ENCODE measurements at regions not wholly inside any gene's neighbourhood (a gene's known extent, or its start where the extent isn't known, plus 50 kb on each side); places are given as distances from the start of the nearest gene placed in this dataset.

DNA sequence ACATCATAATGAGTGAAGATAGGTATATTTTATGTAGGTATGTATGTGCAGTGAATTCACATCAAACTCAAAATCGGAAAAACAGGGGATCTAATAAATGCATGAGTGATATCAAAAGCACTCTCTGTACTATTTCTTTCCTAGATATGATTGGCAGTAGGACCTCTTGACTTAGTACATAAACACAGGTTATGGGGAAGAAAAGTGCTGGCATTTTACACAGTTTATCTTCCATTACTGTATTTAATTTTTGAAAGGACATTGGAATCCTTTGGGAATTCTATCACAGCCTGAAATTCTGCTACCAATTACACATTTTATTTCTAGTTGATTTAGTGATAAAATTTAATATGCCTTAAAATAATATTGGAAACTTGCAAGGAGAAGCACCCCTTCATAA, 470.5 kb upstream of the ONECUT1 start:
- Mint-ChIP-seq H3K27me3 (no peaks in the 10 kb centered on the region), H3K4me3 (no peak overlapping the region), H3K4me1 (ENCODE audit: low read depth) (no peaks in the 10 kb centered on the region), H3K9me3 (no peaks in the 10 kb centered on the region), H3K36me3 (no peaks in the 10 kb centered on the region), H3K27ac (no peak overlapping the region)
- no peak for DNase-seq
- POLR2A ChIA-PET: no interaction called here
- intact Hi-C loops (cut with micrococcal nuclease): no loop called here
- CTCF ChIA-PET: no interaction called here

GRCh38 chr15:53256457-53256856, 466.3 kb upstream of the ONECUT1 start:
- H3K9me3 Mint-ChIP-seq: no peaks in the 10 kb centered on the region
- intact Hi-C loops (cut with micrococcal nuclease): no loop called here
- no peak overlapping the region for H3K27ac Mint-ChIP-seq
- POLR2A ChIA-PET: no interaction called here
- no peaks in the 10 kb centered on the region for H3K4me1 Mint-ChIP-seq (ENCODE audit: low read depth)
- peaks cover 1% of the 10 kb centered on the region for H3K27me3 Mint-ChIP-seq
- DNase-seq: no peak
- H3K36me3 Mint-ChIP-seq: no peaks in the 10 kb centered on the region
- CTCF ChIA-PET: no interaction called here
- H3K4me3 Mint-ChIP-seq: no peak overlapping the region

- no peaks in the 10 kb centered on the region for H3K4me1 Mint-ChIP-seq (ENCODE audit: low read depth)
- CTCF ChIA-PET: no interaction called here
- no peak for DNase-seq
These were observed 465.9 kb upstream of the ONECUT1 start for GRCh38 chr15:53256043-53256442.

DNA sequence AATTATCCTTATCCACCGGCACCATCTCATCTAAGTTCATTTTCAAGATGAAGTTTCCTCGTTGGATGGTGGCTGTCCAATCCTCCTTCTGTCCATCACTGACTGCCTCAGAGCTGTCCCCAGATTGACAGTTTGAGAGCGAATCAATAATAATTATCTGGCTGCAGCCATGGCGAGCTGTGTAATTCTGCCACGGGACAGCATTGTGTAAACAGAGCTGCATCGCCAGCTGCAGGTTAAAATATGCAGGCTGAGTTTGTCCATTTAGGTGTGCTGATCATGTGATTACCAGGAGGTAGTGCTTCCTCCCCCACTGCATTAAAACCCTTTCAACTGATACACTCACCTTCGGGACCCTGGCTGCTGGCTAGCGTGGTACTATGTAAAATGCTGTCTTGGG, 461.9 kb upstream of the ONECUT1 start:
- H3K27me3 Mint-ChIP-seq: peaks cover 1% of the 10 kb centered on the region
- H3K27ac Mint-ChIP-seq: no peak overlapping the region
- no peaks in the 10 kb centered on the region for H3K4me1 Mint-ChIP-seq (ENCODE audit: low read depth)
- ChIA-PET POLR2A (no interaction called here), CTCF (no interaction called here)
- H3K36me3 Mint-ChIP-seq: no peaks in the 10 kb centered on the region
- intact Hi-C loops (cut with micrococcal nuclease): no loop called here
- no peaks in the 10 kb centered on the region for H3K9me3 Mint-ChIP-seq
- H3K4me3 Mint-ChIP-seq: no peak overlapping the region
- DNase-seq: no peak

More at GRCh38 chr15:53256043-53256442, 465.9 kb upstream of the ONECUT1 start:
- intact Hi-C loops (cut with micrococcal nuclease): no loop called here
- H3K36me3 Mint-ChIP-seq: no peaks in the 10 kb centered on the region
- peaks cover 1% of the 10 kb centered on the region for H3K27me3 Mint-ChIP-seq
- H3K27ac Mint-ChIP-seq: no peak overlapping the region
- no peak overlapping the region for H3K4me3 Mint-ChIP-seq
- H3K9me3 Mint-ChIP-seq: no peaks in the 10 kb centered on the region
- POLR2A ChIA-PET: no interaction called here

DNA sequence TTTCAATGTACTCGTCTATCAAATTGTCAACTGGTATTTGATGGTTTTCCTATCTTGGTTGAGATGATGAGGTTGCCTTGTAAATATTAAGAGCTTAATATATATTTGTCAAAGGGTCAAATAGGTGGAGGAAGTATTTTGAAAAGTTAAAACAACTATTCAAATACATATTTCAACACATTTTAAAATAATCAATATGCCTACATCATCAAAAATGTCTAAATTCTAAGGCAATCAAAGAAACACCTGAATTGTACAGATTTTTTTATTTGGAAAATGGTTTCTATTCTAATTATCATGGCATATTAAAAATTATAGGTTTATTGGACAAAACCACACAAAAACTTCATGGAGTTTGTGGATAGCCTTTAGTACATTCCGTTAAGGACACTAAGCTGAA, 461.4 kb upstream of the ONECUT1 start:
- ChIA-PET CTCF (no interaction called here), POLR2A (no interaction called here)
- no peak overlapping the region for H3K4me3 Mint-ChIP-seq
- H3K27me3 Mint-ChIP-seq: peaks cover 1% of the 10 kb centered on the region
- intact Hi-C loops (cut with micrococcal nuclease): no loop called here
- DNase-seq: no peak
- no peaks in the 10 kb centered on the region for H3K9me3 Mint-ChIP-seq
- no peak overlapping the region for H3K27ac Mint-ChIP-seq
- H3K4me1 Mint-ChIP-seq (ENCODE audit: low read depth): no peaks in the 10 kb centered on the region
- H3K36me3 Mint-ChIP-seq: no peaks in the 10 kb centered on the region

DNA sequence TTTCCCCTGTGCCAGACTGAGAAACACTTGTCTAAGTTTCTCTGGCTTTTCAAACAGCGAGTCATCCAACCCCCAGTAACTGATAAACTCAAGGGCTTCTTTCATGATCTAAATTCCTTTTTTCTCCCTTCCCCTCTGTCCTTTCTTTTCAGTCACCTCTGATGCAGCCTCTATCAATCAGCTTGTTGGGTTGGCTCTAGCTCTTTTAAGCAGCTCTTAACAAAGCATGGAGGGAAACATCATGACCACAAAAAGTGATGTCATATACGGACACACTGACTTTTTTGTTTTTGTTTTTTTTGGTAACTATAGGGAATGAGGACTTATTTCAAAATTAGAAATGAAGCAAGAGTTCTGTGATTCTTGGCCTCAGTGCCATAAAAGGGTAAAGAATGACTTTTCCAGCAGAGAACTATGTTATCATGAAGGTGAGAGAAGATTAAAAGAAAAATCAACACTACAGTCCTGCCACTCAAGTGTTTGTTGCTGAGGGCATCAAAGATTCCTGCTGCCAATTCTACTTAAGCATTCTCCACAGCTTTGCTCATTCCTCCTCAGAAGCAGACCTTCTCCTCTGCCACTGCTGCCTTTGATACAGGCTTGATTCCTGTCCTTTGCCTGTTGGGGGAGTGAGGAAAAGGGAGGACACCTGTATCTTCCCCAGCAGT, 457.0 kb upstream of the ONECUT1 start:
- H3K9me3 Mint-ChIP-seq: no peaks in the 10 kb centered on the region
- ChIA-PET CTCF (no interaction called here), POLR2A (no interaction called here)
- DNase-seq: no peak
- intact Hi-C loops (cut with micrococcal nuclease): no loop called here
- H3K27ac Mint-ChIP-seq: no peak overlapping the region
- no peaks in the 10 kb centered on the region for H3K36me3 Mint-ChIP-seq
- H3K4me3 Mint-ChIP-seq: no peak overlapping the region
- H3K4me1 Mint-ChIP-seq (ENCODE audit: low read depth): no peaks in the 10 kb centered on the region
- no peaks in the 10 kb centered on the region for H3K27me3 Mint-ChIP-seq

GRCh38 chr15:53246404-53246803, 456.3 kb upstream of the ONECUT1 start:
- H3K4me1 Mint-ChIP-seq (ENCODE audit: low read depth): no peaks in the 10 kb centered on the region
- POLR2A ChIA-PET: no interaction called here

DNA sequence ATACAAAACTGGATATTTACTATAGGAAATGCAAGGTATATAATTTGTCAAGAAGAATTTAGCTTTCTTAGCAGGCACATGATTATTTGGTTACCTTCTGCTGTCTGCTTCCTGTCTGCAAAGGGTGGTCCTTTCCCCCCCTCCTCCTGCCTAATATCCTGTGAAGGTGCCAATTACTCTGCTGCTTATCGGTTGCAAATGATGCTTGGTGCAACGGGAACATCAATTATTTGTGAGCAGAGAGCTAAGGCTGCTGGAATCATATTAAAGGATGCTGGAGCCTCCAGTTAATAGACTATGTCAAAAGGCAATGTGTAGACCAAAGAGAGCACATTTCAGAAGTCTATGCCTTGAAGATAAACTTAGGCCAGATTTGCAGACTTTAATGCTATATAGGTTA, 443.7 kb upstream of the ONECUT1 start:
- DNase-seq: no peak
- Mint-ChIP-seq H3K27me3 (no peaks in the 10 kb centered on the region), H3K27ac (no peak overlapping the region), H3K36me3 (no peaks in the 10 kb centered on the region), H3K9me3 (no peaks in the 10 kb centered on the region), H3K4me3 (no peak overlapping the region), H3K4me1 (ENCODE audit: low read depth) (no peaks in the 10 kb centered on the region)
- POLR2A ChIA-PET: no interaction called here
- intact Hi-C loops (cut with micrococcal nuclease): no loop called here
- CTCF ChIA-PET: no interaction called here

More at GRCh38 chr15:53246404-53246803, 456.3 kb upstream of the ONECUT1 start:
- H3K36me3 Mint-ChIP-seq: no peaks in the 10 kb centered on the region
- no peaks in the 10 kb centered on the region for H3K9me3 Mint-ChIP-seq
- no peak overlapping the region for H3K4me3 Mint-ChIP-seq
- H3K27ac Mint-ChIP-seq: no peak overlapping the region
- no peaks in the 10 kb centered on the region for H3K27me3 Mint-ChIP-seq
- no peak for DNase-seq
- intact Hi-C loops (cut with micrococcal nuclease): no loop called here
- CTCF ChIA-PET: no interaction called here

- Mint-ChIP-seq H3K4me1 (ENCODE audit: low read depth) (no peaks in the 10 kb centered on the region), H3K36me3 (no peaks in the 10 kb centered on the region), H3K4me3 (no peak overlapping the region), H3K9me3 (no peaks in the 10 kb centered on the region), H3K27ac (no peak overlapping the region), H3K27me3 (no peaks in the 10 kb centered on the region)
- POLR2A ChIA-PET: no interaction called here
- no peak for DNase-seq
- CTCF ChIA-PET: no interaction called here
- intact Hi-C loops (cut with micrococcal nuclease): no loop called here
These were observed 440.3 kb upstream of the ONECUT1 start for GRCh38 chr15:53230473-53230872.

- ChIA-PET CTCF (no interaction called here), POLR2A (no interaction called here)
- no peak for DNase-seq
- no peaks in the 10 kb centered on the region for H3K4me1 Mint-ChIP-seq (ENCODE audit: low read depth)
- no peaks in the 10 kb centered on the region for H3K27me3 Mint-ChIP-seq
- H3K9me3 Mint-ChIP-seq: no peaks in the 10 kb centered on the region
- H3K27ac Mint-ChIP-seq: no peak overlapping the region
- no peaks in the 10 kb centered on the region for H3K36me3 Mint-ChIP-seq
- H3K4me3 Mint-ChIP-seq: no peak overlapping the region
- intact Hi-C loops (cut with micrococcal nuclease): no loop called here
These were observed 436.4 kb upstream of the ONECUT1 start for GRCh38 chr15:53226559-53226958.

DNA sequence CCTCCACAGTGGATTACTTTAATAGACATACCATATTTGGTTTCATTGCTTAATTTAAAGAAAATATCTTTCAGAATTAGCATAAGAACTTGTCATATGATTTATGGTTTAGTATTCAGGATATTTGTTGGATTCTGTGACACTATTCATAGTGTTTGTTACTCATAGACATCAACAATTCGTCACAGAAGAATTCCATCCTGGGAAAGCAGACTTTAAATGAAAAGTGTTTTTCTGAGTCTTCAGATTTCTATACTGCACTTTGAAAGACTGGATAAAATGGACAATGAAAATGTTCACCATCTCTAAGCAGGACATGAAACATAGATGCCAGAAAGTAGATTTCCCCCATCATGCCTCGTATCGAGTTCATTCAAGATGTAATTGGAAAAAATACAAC, 435.6 kb upstream of the ONECUT1 start:
- no peak overlapping the region for H3K4me3 Mint-ChIP-seq
- no peaks in the 10 kb centered on the region for H3K4me1 Mint-ChIP-seq (ENCODE audit: low read depth)
- DNase-seq: no peak
- H3K27ac Mint-ChIP-seq: no peak overlapping the region
- no peaks in the 10 kb centered on the region for H3K27me3 Mint-ChIP-seq
- ChIA-PET CTCF (no interaction called here), POLR2A (no interaction called here)
- intact Hi-C loops (cut with micrococcal nuclease): no loop called here
- no peaks in the 10 kb centered on the region for H3K36me3 Mint-ChIP-seq
- no peaks in the 10 kb centered on the region for H3K9me3 Mint-ChIP-seq

DNA sequence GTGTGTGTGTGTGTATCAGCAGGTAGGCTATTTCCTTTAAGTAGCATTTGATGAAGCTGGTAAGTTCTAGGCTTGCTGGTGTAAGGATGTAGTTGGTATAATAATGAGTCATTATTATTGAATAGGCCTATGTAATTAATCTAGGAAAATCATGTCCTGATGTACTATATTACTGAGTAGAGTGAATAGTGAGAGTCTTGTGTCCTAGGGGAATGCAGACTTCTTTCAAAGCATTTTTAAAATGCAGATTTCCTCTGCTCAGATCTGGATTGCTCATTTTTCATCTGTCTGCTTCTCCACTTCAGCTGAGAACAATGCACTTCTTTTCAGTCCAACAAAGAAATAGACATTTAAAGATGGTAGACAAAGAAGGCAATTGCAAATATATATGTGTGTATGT, 434.2 kb upstream of the ONECUT1 start:
- POLR2A ChIA-PET: no interaction called here
- no peak overlapping the region for H3K27ac Mint-ChIP-seq
- no peaks in the 10 kb centered on the region for H3K9me3 Mint-ChIP-seq
- H3K27me3 Mint-ChIP-seq: no peaks in the 10 kb centered on the region
- no peak for DNase-seq
- no peaks in the 10 kb centered on the region for H3K36me3 Mint-ChIP-seq
- CTCF ChIA-PET: no interaction called here
- intact Hi-C loops (cut with micrococcal nuclease): no loop called here
- H3K4me3 Mint-ChIP-seq: no peak overlapping the region
- no peaks in the 10 kb centered on the region for H3K4me1 Mint-ChIP-seq (ENCODE audit: low read depth)

- Mint-ChIP-seq H3K36me3 (no peaks in the 10 kb centered on the region), H3K27ac (no peak overlapping the region), H3K9me3 (no peaks in the 10 kb centered on the region), H3K4me3 (no peak overlapping the region), H3K4me1 (ENCODE audit: low read depth) (no peaks in the 10 kb centered on the region), H3K27me3 (no peaks in the 10 kb centered on the region)
- POLR2A ChIA-PET: no interaction called here
- intact Hi-C loops (cut with micrococcal nuclease): no loop called here
- DNase-seq: no peak
- CTCF ChIA-PET: no interaction called here
These were observed 433.7 kb upstream of the ONECUT1 start for GRCh38 chr15:53223815-53224214.
